Keratinocyte (primary cell): ENCODE measurements at regions not wholly inside any gene's neighbourhood (a gene's known extent, or its start where the extent isn't known, plus 50 kb on each side); places are given as distances from the start of the nearest gene placed in this dataset.

Experiments used
- DNase-seq: peaks from one replicate; pipeline ENCODE4 v3.0.0-alpha.2; 2011; ENCODE audit warnings: low read depth, missing footprints, low spot score
- FAIRE-seq: peaks from 2 replicates; lab custom pipeline; 2011; peaks lifted over from hg19 to GRCh38; lab: Jason Lieb, UNC
- H2AFZ ChIP-seq: 2 replicates; pipeline ENCODE4 v1.6.0; 2012; ENCODE audit warnings: low read length, control low read depth, inconsistent platforms; ENCODE audit not compliant: control insufficient read depth
- H3K27ac ChIP-seq: 2 replicates; pipeline ENCODE4 v1.5.1; 2011; ENCODE audit warnings: low read length; ENCODE audit not compliant: control insufficient read depth, insufficient read depth
- H3K27me3 ChIP-seq: 3 replicates; pipeline ENCODE4 v1.6.0; 2011; ENCODE audit warnings: low read length; ENCODE audit not compliant: control insufficient read depth, insufficient read depth; ENCODE audit errors: extremely low read depth
- H3K36me3 ChIP-seq, 2 experiments: 2 replicates in 1 of 2; 3 replicates in 1 of 2; pipeline ENCODE4 v1.5.1; 2011; ENCODE audit warnings: low read length in 2 of 2, mild to moderate bottlenecking in 1 of 2; ENCODE audit not compliant: control insufficient read depth in 2 of 2, insufficient read depth in 2 of 2; ENCODE audit errors: extremely low read depth in 1 of 2
- H3K4me1 ChIP-seq: 3 replicates; pipeline ENCODE4 v1.5.1; 2011; ENCODE audit warnings: low read length; ENCODE audit not compliant: control insufficient read depth, insufficient read depth; ENCODE audit errors: extremely low read depth
- H3K4me2 ChIP-seq: 3 replicates; pipeline ENCODE4 v1.6.0; 2011; ENCODE audit warnings: low read depth, low read length; ENCODE audit not compliant: control insufficient read depth, insufficient read depth; ENCODE audit errors: extremely low read depth
- H3K4me3 ChIP-seq, 3 experiments: fragments of 200-600 bp in 1 of 3; sonication (generic) in 1 of 3; 2 replicates in 2 of 3; 3 replicates in 1 of 3; pipeline ENCODE4 v1.5.1; 2011 to 2016; ENCODE audit warnings: low read length in 3 of 3, mild to moderate bottlenecking in 3 of 3, control low read depth in 2 of 3, inconsistent platforms in 1 of 3, low read depth in 1 of 3, mixed read lengths in 1 of 3, mixed run types in 1 of 3, moderate library complexity in 1 of 3; ENCODE audit not compliant: control insufficient read depth in 2 of 3, insufficient read depth in 2 of 3; ENCODE audit errors: extremely low read depth in 1 of 3
- H3K79me2 ChIP-seq: 2 replicates; pipeline ENCODE4 v1.6.0; 2012; ENCODE audit warnings: low read length; ENCODE audit not compliant: control insufficient read depth, insufficient read depth
- H3K9ac ChIP-seq: 3 replicates; pipeline ENCODE4 v1.6.0; 2011; ENCODE audit warnings: low read length; ENCODE audit not compliant: control insufficient read depth, insufficient read depth; ENCODE audit errors: extremely low read depth
- H3K9me1 ChIP-seq: 3 replicates; pipeline ENCODE4 v1.6.0; 2011; ENCODE audit warnings: low read length; ENCODE audit not compliant: control insufficient read depth, insufficient read depth; ENCODE audit errors: extremely low read depth
- H3K9me3 ChIP-seq: 2 replicates; pipeline ENCODE4 v1.5.1; 2012; ENCODE audit warnings: low read depth, low read length; ENCODE audit not compliant: control insufficient read depth
- H4K20me1 ChIP-seq: 3 replicates; pipeline ENCODE4 v1.6.0; 2011; ENCODE audit warnings: low read length; ENCODE audit not compliant: control insufficient read depth, insufficient read depth; ENCODE audit errors: extremely low read depth
- EZH2 ChIP-seq: IDR thresholded peaks from one replicate; pipeline ENCODE4 v1.6.1; 2012; ENCODE audit warnings: inconsistent platforms, mild to moderate bottlenecking, low read length, moderate library complexity
- dilution Hi-C: fragments of 300-500 bp; cut with MboI; formaldehyde crosslinking; loops from one replicate; pipeline ENCODE4 v1.7.0; 2020; ENCODE audit warnings: low sequenced_read_pairs; ENCODE audit not compliant: extremely low pct_ligation_motif_present
- TF ChIP-seq, protein P1 (sequence below), 3 experiments: IDR thresholded peaks in 1 of 3; conservative IDR thresholded peaks in 1 of 3; optimal IDR thresholded peaks in 1 of 3; 2 replicates in 2 of 3; 3 replicates in 1 of 3; pipeline versions ENCODE3 to v1.5.1; 2011; ENCODE audit warnings: low read length in 3 of 3, mild to moderate bottlenecking in 3 of 3, moderate library complexity in 2 of 3, control low read depth in 1 of 3, inconsistent platforms in 1 of 3; ENCODE audit not compliant: insufficient read depth in 2 of 3; ENCODE audit errors: extremely low read depth in 1 of 3

DNA sequence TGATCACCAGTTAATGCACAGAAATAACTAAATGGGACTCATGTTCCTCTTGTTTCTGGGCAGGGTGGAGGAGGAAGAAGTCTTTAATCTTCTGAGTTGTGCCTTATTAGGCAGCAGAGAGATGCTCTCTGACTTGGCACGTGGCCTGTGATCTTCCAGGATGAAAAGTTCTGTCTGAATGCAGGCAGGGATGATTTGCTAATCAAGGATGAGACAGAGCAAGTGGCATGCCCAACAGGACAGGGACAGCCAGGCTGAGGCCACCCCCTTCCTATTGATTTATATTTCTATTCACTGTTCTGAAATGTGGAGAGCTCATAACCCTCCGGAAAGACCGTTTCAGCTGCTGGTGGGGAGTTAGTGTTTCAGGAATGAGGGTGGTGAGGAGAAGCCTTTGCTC is 477.8 kb upstream of the CAMK1G start:
- TF ChIP-seq EZH2: no peak
- TF ChIP-seq, protein P1, sequence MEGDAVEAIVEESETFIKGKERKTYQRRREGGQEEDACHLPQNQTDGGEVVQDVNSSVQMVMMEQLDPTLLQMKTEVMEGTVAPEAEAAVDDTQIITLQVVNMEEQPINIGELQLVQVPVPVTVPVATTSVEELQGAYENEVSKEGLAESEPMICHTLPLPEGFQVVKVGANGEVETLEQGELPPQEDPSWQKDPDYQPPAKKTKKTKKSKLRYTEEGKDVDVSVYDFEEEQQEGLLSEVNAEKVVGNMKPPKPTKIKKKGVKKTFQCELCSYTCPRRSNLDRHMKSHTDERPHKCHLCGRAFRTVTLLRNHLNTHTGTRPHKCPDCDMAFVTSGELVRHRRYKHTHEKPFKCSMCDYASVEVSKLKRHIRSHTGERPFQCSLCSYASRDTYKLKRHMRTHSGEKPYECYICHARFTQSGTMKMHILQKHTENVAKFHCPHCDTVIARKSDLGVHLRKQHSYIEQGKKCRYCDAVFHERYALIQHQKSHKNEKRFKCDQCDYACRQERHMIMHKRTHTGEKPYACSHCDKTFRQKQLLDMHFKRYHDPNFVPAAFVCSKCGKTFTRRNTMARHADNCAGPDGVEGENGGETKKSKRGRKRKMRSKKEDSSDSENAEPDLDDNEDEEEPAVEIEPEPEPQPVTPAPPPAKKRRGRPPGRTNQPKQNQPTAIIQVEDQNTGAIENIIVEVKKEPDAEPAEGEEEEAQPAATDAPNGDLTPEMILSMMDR (optimal IDR thresholded peaks at IDR 0.05 in 1 of 3, IDR thresholded peaks at IDR 0.05 in 1 of 3, conservative IDR thresholded peaks at IDR 0.05 in 1 of 3; ENCODE audit: extremely low read depth in 1 of 3, insufficient read depth in 2 of 3, low read length in 3 of 3): no peak
- no peaks in the 10 kb centered on the region for H3K9me1 ChIP-seq
- DNase-seq: no peak
- H3K4me2 ChIP-seq: no peak overlapping the region
- dilution Hi-C loops: no loop called here
- no peak overlapping the region for H3K27ac ChIP-seq
- H3K9me3 ChIP-seq: no peaks in the 10 kb centered on the region
- H4K20me1 ChIP-seq: no peaks in the 10 kb centered on the region
- H3K4me1 ChIP-seq: no peaks in the 10 kb centered on the region
- H3K27me3 ChIP-seq: peaks cover 3% of the 10 kb centered on the region
- no peak overlapping the region for H2AFZ ChIP-seq
- no peaks in the 10 kb centered on the region for H3K79me2 ChIP-seq
- no peak overlapping the region for H3K9ac ChIP-seq
- FAIRE-seq: no peak
- no peaks in the 10 kb centered on the region for H3K36me3 ChIP-seq
- no peak overlapping the region for H3K4me3 ChIP-seq

DNA sequence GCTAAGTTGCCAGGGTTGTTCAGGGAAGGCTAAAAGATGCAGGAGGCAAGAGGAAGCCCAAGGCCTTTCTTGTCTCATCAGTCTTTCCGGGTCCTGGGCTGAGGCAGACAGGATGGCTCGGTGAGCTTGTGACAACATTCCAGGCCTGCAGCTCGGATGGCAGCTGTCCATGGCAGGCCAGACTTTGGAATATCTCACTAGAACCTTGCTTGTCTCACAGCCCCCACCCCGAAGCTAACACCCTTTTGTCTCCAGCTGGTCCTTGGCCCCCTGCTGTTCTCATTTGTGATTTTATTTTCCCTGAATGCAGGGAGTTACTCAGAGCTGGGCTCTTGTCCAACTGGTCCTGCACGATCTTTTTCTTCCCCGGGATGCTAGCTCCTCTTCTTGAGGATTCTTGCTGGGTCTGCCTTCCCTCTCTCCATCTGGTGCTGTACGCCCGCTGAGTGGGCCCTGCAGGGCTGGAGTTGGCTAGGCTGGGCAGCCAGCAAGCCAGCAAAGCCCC is 477.2 kb upstream of the CAMK1G start:
- dilution Hi-C loops: no loop called here
- Histone ChIP-seq H3K4me1 (no peaks in the 10 kb centered on the region), H2AFZ (no peak overlapping the region), H3K27me3 (peaks cover 3% of the 10 kb centered on the region), H3K9me3 (no peaks in the 10 kb centered on the region), H3K4me2 (no peak overlapping the region), H3K9ac (no peak overlapping the region), H3K27ac (no peak overlapping the region), H3K79me2 (no peaks in the 10 kb centered on the region), H4K20me1 (no peaks in the 10 kb centered on the region), H3K9me1 (no peaks in the 10 kb centered on the region), H3K4me3 (no peak overlapping the region), H3K36me3 (no peaks in the 10 kb centered on the region)
- FAIRE-seq (no peak), DNase-seq (no peak)
- no peak for TF ChIP-seq EZH2
- TF ChIP-seq, protein P1 (optimal IDR thresholded peaks at IDR 0.05 in 1 of 3, IDR thresholded peaks at IDR 0.05 in 1 of 3, conservative IDR thresholded peaks at IDR 0.05 in 1 of 3; ENCODE audit: extremely low read depth in 1 of 3, insufficient read depth in 2 of 3, low read length in 3 of 3): no peak
